Activated naive CD8-positive, alpha-beta T cell treated with anti-CD3 and anti-CD28 coated beads for 36 hours (primary cell): ENCODE measurements at regions not wholly inside any gene's neighbourhood (a gene's known extent, or its start where the extent isn't known, plus 50 kb on each side); places are given as distances from the start of the nearest gene placed in this dataset.
"Not testable (repeated sequence)": the region's sequence is repeated elsewhere in the genome, so short reads cannot be mapped to it uniquely, and the experiment has no call there.

ENCODE experiments used
- DNase-seq: peaks from one replicate; pipeline ENCODE4 v3.0.0; 2021
- H3K27ac Mint-ChIP-seq: one replicate; pipeline ENCODE4 v1.8.0; 2022; ENCODE audit warnings: mild to moderate bottlenecking, moderate library complexity, mixed read lengths
- H3K27me3 Mint-ChIP-seq: one replicate; pipeline ENCODE4 v1.8.0; 2022; ENCODE audit warnings: mild to moderate bottlenecking, mixed read lengths
- H3K36me3 Mint-ChIP-seq: one replicate; pipeline ENCODE4 v1.8.0; 2021; ENCODE audit warnings: mild to moderate bottlenecking, mixed read lengths
- H3K4me1 Mint-ChIP-seq: one replicate; pipeline ENCODE4 v1.8.0; 2021; ENCODE audit warnings: mixed read lengths
- H3K4me3 Mint-ChIP-seq: one replicate; pipeline ENCODE4 v1.8.0; 2022; ENCODE audit warnings: mild to moderate bottlenecking, moderate library complexity, mixed read lengths
- H3K9me3 Mint-ChIP-seq: one replicate; pipeline ENCODE4 v1.8.0; 2022; ENCODE audit warnings: mixed read lengths

DNA sequence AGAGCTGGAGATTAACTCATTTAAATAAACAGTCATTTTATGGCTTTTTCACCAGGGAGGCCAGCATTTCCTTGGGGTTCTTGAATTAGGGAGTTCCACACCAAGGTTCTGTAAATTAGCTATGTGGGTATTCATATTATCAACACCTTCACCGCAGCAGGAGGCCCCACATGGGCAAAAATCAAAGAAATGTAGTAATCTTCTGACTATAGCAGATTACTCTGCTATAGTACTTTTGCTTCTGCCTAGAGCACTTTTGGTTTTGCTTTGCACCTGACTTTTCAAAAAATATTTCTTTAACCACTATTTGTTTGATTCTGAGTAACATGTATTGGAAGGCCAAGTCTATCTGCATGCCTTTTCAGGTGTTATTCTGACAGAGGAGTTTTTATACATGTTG lies 108.6 kb upstream of the POMZP3 start:
- H3K27me3 Mint-ChIP-seq, H3K4me1 Mint-ChIP-seq, DNase-seq, H3K36me3 Mint-ChIP-seq, H3K9me3 Mint-ChIP-seq, H3K27ac Mint-ChIP-seq, H3K4me3 Mint-ChIP-seq: not testable (repeated sequence)

DNA sequence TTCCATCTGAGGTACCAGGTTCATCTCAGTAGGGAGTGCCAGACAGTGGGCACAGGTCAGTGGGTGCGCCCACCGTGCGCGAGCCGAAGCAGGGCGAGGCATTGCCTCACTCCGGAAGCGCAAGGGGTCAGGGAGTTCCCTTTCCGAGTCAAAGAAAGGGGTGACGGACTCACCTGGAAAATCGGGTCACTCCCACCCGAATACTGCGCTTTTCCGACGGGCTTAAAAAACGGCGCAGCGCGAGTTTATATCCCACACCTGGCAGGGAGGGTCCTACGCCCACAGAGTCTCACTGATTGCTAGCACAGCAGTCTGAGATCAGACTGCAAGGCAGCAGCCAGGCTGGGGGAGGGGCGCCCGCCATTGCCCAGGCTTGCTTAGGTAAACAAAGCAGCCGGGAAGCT lies 101.5 kb upstream of the POMZP3 start:
- H3K4me3 Mint-ChIP-seq, H3K4me1 Mint-ChIP-seq, H3K27ac Mint-ChIP-seq, H3K36me3 Mint-ChIP-seq, H3K9me3 Mint-ChIP-seq, DNase-seq, H3K27me3 Mint-ChIP-seq: not testable (repeated sequence)

DNA sequence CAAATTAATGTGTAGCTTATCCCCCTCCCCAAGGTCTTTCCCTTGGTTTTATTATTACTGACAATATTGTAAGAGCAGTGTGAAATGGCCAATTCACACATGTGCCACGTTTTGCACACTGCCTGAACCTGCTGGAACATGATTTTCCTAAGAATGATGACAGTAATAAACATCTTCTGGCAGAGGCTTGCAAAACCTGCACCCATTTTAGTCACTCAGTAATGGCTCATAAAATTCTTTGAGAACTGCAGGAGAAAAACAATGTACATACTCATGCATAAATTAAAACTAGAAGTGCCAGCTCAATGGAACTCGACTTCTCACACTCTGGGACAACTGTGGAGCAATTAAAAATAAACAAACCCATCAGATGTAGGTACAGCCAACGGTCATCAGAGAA lies 96.8 kb upstream of the POMZP3 start:
- not testable (repeated sequence) for H3K4me1 Mint-ChIP-seq, H3K36me3 Mint-ChIP-seq, DNase-seq, H3K9me3 Mint-ChIP-seq, H3K27me3 Mint-ChIP-seq, H3K4me3 Mint-ChIP-seq, H3K27ac Mint-ChIP-seq

DNA sequence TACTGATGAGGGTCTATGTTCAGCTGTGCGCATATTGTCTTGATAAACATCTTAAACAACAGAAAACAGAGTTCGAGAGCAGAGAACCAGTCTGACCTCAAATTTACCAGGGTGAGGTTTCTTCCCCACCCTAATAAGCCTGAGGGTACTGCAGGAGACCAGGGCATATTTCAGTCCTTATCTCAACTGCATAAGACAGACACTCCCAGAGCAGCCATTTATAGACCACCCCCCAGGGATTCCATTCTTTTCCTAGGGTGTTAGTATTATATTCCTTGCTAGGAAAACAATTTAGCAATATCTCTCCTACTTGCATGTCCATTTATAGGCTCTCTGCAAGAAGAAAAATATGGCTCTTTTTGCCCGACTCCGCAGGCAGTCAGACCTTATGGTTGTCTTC lies 89.5 kb upstream of the POMZP3 start:
- not testable (repeated sequence) for DNase-seq, H3K36me3 Mint-ChIP-seq, H3K27ac Mint-ChIP-seq, H3K9me3 Mint-ChIP-seq, H3K27me3 Mint-ChIP-seq, H3K4me3 Mint-ChIP-seq, H3K4me1 Mint-ChIP-seq

DNA sequence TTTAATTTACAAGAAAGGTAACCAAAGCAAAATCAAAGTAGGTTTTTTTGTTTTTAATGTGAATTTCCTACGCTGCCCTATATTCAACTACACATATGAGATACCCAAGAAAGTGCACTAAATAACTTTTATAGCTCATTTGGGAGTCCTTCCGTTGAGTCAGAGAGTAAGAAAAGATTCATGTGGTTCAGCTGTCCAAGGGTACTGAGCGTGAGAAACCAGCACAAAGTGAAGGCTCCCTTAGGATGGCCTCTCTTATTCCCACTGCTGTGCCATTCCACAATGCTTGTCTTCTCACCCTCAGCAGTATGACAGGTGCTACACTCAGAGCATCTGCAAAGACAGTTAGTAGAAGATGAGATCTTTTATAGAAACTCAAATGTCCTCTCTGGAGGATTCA lies 85.8 kb upstream of the POMZP3 start:
- not testable (repeated sequence) for H3K27me3 Mint-ChIP-seq, H3K4me3 Mint-ChIP-seq, H3K4me1 Mint-ChIP-seq, DNase-seq, H3K27ac Mint-ChIP-seq, H3K36me3 Mint-ChIP-seq, H3K9me3 Mint-ChIP-seq

DNA sequence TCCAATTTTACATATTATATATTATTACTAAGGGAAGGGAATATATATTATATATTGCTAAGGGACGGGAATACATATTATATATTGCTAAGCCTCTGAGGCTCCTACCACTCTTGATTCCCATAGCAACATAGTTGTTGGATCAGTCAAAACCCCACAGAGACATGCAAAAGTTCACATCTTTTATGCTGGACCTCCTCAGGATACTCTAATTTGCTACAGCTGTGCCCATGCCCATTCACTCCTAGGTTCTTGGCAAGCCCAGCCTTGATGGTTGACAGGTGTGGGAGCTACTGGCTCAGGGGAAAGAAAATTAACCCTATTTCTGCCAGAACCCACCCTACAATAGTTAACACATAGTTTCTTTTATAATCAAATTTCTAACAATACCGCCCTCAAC lies 84.6 kb upstream of the POMZP3 start:
- not testable (repeated sequence) for H3K4me3 Mint-ChIP-seq, DNase-seq, H3K27ac Mint-ChIP-seq, H3K4me1 Mint-ChIP-seq, H3K36me3 Mint-ChIP-seq, H3K27me3 Mint-ChIP-seq
- H3K9me3 Mint-ChIP-seq, result peaks cover 10% of the 10 kb centered on the region

DNA sequence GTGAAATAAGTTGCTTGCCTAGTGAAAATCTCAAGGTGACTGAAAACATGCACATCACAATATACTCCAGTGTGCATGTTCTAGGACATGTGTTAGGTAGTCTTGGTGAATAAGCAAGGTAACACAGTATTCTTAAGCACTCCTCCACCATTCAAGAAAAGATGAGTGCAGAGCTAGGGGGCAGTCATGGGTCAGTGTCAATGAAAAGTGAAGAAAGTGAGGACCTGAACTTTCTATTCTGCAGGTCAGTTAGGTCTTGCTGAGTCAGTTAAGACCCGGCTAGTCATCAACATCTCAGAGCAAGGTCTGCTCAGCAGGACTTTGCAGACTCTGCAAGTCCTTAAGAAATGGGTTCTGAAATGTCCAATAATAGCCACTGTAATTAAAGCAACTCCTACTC lies 82.6 kb upstream of the POMZP3 start:
- not testable (repeated sequence) for H3K36me3 Mint-ChIP-seq, H3K4me1 Mint-ChIP-seq, H3K4me3 Mint-ChIP-seq, H3K27ac Mint-ChIP-seq, H3K27me3 Mint-ChIP-seq, DNase-seq, H3K9me3 Mint-ChIP-seq

DNA sequence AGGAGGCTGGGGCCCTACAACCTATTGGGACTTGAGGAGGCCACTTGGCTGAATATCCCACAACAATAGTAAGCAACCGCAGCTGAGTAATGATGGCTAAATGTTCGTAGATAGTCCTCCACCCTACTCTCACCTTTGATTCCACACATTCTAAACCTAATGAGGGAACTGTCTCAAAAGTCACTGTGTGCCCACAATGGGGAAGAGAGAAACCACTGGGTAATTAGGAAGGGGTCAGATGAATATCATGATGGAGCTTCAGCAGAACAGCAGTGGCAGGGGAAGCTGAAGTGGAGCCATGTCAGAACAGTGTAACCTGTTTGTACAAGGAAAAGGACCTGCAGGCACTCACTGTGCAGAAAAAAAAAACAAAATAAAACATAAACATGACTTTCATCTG lies 81.4 kb upstream of the POMZP3 start:
- H3K27me3 Mint-ChIP-seq, H3K9me3 Mint-ChIP-seq, H3K4me1 Mint-ChIP-seq, H3K36me3 Mint-ChIP-seq, DNase-seq, H3K4me3 Mint-ChIP-seq, H3K27ac Mint-ChIP-seq: not testable (repeated sequence)

DNA sequence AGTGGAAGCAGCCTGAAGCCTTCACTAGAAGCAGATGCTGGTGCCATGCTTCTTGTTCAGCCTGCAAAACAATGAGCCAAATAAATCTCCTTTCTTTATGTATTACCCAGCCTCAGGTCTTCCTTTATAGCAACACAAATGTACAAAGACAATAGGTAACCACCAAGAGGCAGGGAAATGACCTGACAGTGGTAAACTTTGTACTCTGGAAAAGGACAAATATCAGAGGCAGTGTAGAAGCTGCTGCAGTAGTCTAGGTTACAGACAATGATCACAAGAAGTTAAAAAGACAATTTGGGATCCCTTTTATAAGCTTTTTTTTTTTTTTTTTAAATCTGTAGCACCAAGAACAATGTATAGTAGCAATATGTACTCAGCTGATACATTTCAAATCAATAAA lies 76.7 kb upstream of the POMZP3 start:
- not testable (repeated sequence) for DNase-seq, H3K27me3 Mint-ChIP-seq, H3K36me3 Mint-ChIP-seq

DNA sequence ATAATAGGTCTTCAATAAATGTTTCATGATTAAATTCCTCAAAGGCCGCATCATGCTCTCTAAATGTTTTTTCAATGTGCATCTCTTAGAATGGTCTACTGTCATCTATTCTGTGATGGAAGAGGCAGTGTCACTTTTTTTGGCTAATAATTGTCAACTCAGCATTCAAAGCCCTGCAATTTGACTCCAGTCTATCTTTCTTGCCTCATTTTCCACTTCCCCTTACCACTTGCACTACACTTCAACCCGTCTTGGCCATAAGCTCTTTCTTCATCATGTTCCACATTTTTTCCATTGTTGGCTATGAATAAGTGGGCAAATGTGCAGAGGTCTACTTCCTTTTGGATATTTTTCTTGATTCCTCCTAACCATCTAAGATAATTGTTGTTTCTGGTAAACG lies 59.2 kb upstream of the POMZP3 start:
- DNase-seq, H3K4me3 Mint-ChIP-seq, H3K27ac Mint-ChIP-seq, H3K4me1 Mint-ChIP-seq, H3K36me3 Mint-ChIP-seq, H3K9me3 Mint-ChIP-seq, H3K27me3 Mint-ChIP-seq: not testable (repeated sequence)

More for the DNA sequence above, 76.7 kb upstream of the POMZP3 start:
- not testable (repeated sequence) for H3K27ac Mint-ChIP-seq, H3K4me1 Mint-ChIP-seq, H3K9me3 Mint-ChIP-seq, H3K4me3 Mint-ChIP-seq

DNA sequence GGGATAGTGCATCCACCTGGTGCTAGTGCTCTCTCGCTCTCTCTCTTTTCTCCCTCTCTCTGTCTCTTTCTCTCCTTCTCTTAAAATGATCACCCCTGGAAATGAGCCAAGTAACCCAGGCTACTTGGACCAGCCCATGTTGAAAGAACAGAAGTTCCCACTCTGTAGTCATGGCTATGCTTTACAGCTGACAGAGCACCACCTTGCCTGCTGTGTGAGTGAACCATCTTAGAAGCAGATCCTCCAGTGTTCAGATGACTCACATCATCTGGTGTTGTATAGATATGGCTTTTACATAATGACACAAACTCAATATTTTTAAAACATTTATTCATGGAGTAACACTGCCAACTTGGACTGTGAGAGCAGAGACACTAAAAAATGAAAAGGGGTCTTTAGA lies 57.7 kb upstream of the POMZP3 start:
- not testable (repeated sequence) for DNase-seq

DNA sequence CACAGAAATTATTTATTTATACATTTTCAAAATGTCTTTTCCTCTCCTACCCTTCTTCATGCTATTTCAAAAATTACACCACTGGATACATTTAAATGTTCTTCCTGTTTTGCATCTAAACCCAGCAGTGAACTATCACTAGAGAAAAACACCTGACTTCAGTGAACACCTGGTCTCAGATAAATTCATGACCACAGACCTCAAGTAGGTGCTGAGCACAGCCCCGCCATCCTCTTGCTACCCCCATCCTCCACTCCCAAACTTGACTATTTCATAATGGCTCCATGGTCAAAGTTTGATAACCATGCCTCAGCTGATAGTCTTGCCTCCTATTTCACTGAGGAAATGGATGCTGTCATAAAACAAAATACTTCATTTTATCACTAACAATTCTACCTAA lies 56.6 kb upstream of the POMZP3 start:
- H3K36me3 Mint-ChIP-seq, DNase-seq, H3K27me3 Mint-ChIP-seq, H3K4me1 Mint-ChIP-seq, H3K27ac Mint-ChIP-seq, H3K9me3 Mint-ChIP-seq, H3K4me3 Mint-ChIP-seq: not testable (repeated sequence)

More for the DNA sequence above, 57.7 kb upstream of the POMZP3 start:
- not testable (repeated sequence) for H3K27ac Mint-ChIP-seq, H3K36me3 Mint-ChIP-seq, H3K9me3 Mint-ChIP-seq, H3K27me3 Mint-ChIP-seq, H3K4me3 Mint-ChIP-seq, H3K4me1 Mint-ChIP-seq

DNA sequence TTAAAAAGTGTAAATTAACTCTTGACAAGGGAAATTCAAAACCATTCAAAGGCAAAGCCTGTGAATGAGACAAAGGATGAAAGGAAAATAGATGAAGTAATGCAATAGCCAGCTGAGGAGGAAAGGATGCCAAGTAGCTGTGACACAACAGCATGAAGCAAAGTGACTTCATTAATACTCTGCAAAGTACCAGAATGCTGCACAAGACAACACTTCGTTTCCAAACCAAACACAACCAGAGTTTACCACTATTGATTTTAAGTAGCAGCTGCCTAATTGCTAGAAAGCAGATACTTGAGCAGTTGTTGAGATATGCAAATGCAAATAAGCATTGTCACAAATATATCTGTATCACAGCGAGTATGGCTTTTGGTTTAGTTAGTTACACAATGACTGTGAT lies 54.7 kb upstream of the POMZP3 start:
- not testable (repeated sequence) for H3K4me1 Mint-ChIP-seq, H3K4me3 Mint-ChIP-seq, H3K27me3 Mint-ChIP-seq, DNase-seq, H3K9me3 Mint-ChIP-seq, H3K27ac Mint-ChIP-seq, H3K36me3 Mint-ChIP-seq

DNA sequence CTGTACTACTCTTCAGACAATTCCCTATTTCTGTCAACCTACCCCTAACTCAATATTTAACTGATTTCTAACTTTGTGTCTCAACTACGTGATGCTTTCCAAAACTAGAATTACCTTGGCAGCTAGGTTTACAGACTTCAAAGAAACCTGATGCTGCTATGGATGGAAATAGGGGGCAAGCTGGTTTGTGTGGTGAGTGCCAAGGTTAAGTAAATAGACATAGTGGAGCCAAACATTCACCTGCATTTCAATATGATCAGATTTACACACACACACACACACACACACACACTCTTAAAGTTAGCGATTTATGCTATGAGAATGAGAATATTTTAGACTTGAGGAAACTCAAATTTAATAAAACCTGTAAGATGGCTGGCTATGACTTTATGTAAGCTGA lies 52.1 kb upstream of the POMZP3 start:
- H3K27ac Mint-ChIP-seq, DNase-seq, H3K9me3 Mint-ChIP-seq, H3K4me1 Mint-ChIP-seq, H3K27me3 Mint-ChIP-seq, H3K36me3 Mint-ChIP-seq, H3K4me3 Mint-ChIP-seq: not testable (repeated sequence)

DNA sequence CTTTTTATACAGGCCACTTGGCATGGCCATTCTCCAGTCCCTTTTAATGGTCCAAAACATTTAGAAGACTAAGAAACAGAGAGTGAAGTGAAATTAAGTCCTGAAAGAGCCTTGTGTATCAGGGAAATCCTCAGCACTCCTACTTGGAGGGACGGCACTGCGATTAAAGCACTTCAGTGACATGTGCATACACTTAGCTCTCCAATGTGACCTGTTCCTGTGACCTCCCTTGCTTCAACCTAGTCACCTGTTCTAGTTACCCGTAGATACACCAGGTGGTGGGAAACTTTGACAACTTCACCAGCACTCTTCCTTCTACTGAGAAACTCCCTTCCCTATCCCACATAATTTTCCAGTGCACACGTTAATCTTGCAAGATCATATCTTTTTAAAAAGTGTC lies 51.4 kb upstream of the POMZP3 start:
- not testable (repeated sequence) for H3K4me3 Mint-ChIP-seq, H3K9me3 Mint-ChIP-seq, H3K36me3 Mint-ChIP-seq, H3K27ac Mint-ChIP-seq, H3K27me3 Mint-ChIP-seq, DNase-seq, H3K4me1 Mint-ChIP-seq

DNA sequence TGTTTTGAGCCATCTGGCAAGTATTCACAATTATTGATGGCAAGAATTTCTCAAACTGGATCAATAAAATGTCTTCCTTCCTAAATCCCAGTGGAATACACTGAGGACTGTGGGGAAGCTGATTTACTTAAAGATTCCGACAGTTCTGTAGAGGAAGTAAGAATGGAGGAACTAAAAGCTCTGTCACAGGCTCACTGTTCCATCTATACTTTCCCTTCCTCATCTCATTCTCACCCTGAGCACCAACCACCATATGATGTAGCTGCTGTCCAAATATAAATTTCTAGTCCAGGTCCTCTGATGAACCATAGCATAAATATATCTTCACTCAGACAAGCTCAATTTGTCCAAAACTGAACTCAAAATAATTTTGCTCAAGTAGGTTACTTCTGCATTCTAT lies 49.8 kb upstream of the POMZP3 start:
- H3K27ac Mint-ChIP-seq, H3K4me3 Mint-ChIP-seq, DNase-seq, H3K36me3 Mint-ChIP-seq, H3K9me3 Mint-ChIP-seq, H3K4me1 Mint-ChIP-seq, H3K27me3 Mint-ChIP-seq: not testable (repeated sequence)
